GM03348 (cell line): ENCODE measurements at regions not wholly inside any gene's neighbourhood (a gene's known extent, or its start where the extent isn't known, plus 50 kb on each side); places are given as distances from the start of the nearest gene placed in this dataset.
"Not testable (repeated sequence)": the region's sequence is repeated elsewhere in the genome, so short reads cannot be mapped to it uniquely, and the experiment has no call there.

ENCODE experiments used
- DNase-seq: peaks from one replicate; pipeline ENCODE4 v3.0.0; 2012; ENCODE audit warnings: low spot score

GRCh38 chr9:42325561-42325960, 142.1 kb downstream of the SPATA31A6 start:
- DNase-seq: not testable (repeated sequence)

- not testable (repeated sequence) for DNase-seq
Measured at GRCh38 chr9:42326482-42326881, 143.0 kb downstream of the SPATA31A6 start.

- not testable (repeated sequence) for DNase-seq
Measured at GRCh38 chr9:42335342-42335741, 151.9 kb downstream of the SPATA31A6 start.

- DNase-seq: not testable (repeated sequence)
Measured at GRCh38 chr9:42335984-42336657, 152.7 kb downstream of the SPATA31A6 start.

- not testable (repeated sequence) for DNase-seq
Measured at GRCh38 chr9:42338275-42338674, 154.8 kb downstream of the SPATA31A6 start.

- not testable (repeated sequence) for DNase-seq
Measured at GRCh38 chr9:42339671-42340434, 156.4 kb downstream of the SPATA31A6 start.

- DNase-seq: not testable (repeated sequence)
Measured at GRCh38 chr9:42340435-42340723, 156.9 kb downstream of the SPATA31A6 start.

GRCh38 chr9:42341860-42342259, 158.4 kb downstream of the SPATA31A6 start:
- DNase-seq: not testable (repeated sequence)

GRCh38 chr9:42342297-42342696, 158.8 kb downstream of the SPATA31A6 start:
- DNase-seq: not testable (repeated sequence)

GRCh38 chr9:42344508-42344907, 161.0 kb downstream of the SPATA31A6 start:
- not testable (repeated sequence) for DNase-seq

GRCh38 chr9:42346916-42347315, 163.5 kb downstream of the SPATA31A6 start:
- not testable (repeated sequence) for DNase-seq

- not testable (repeated sequence) for DNase-seq
Measured at GRCh38 chr9:42349181-42349580, 165.7 kb downstream of the SPATA31A6 start.

- not testable (repeated sequence) for DNase-seq
Measured at GRCh38 chr9:42350412-42350811, 167.0 kb downstream of the SPATA31A6 start.

GRCh38 chr9:42357604-42358373, 174.3 kb downstream of the SPATA31A6 start:
- DNase-seq: not testable (repeated sequence)

GRCh38 chr9:42358626-42359247, 175.3 kb downstream of the SPATA31A6 start:
- DNase-seq: not testable (repeated sequence)

- DNase-seq: not testable (repeated sequence)
Measured at GRCh38 chr9:42364410-42365243, 181.2 kb downstream of the SPATA31A6 start.

- not testable (repeated sequence) for DNase-seq
Measured at GRCh38 chr9:42365244-42365945, 181.9 kb downstream of the SPATA31A6 start.

- DNase-seq: not testable (repeated sequence)
Measured at GRCh38 chr9:42368279-42368881, 184.9 kb downstream of the SPATA31A6 start.

GRCh38 chr9:42370172-42370571, 186.7 kb downstream of the SPATA31A6 start:
- not testable (repeated sequence) for DNase-seq

GRCh38 chr9:42371417-42371816, 188.0 kb downstream of the SPATA31A6 start:
- DNase-seq: not testable (repeated sequence)
